ENCODE measurements at regions not wholly inside any gene's neighbourhood (a gene's known extent, or its start where the extent isn't known, plus 50 kb on each side); places are given as distances from the start of the nearest gene placed in this dataset.

DNA sequence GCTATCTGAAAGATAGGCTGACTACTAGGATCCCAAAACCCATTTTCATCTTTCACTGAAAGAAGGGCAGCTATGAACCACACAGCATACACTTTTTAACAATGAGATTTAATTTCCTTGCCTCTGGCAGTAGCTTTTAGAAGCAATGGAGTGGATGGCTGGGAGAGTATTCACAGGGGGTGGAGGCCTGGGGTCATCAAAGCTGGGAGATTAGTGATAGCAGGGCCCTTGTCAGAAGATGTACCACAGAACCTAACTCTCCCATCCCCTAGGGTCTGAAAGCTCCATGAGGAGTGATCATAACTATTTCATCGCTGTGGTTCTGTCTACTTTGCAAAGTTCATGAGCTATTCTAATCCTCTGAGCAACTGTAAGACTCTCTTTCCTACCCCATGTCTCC is 332.2 kb downstream of the PRELID2 start:
- FAIRE-seq = no peak
- H3K4me1 ChIP-seq (ENCODE audit: control insufficient read depth, extremely low read depth, insufficient read depth, low read length) = no peaks in the 10 kb centered on the region
- H3K9ac ChIP-seq (ENCODE audit: control insufficient read depth, extremely low read depth, insufficient read depth, low read length) = no peak overlapping the region
- no peak overlapping the region for H3K27ac ChIP-seq (ENCODE audit: control insufficient read depth, insufficient read depth, low read length)
- TF ChIP-seq, protein P1, sequence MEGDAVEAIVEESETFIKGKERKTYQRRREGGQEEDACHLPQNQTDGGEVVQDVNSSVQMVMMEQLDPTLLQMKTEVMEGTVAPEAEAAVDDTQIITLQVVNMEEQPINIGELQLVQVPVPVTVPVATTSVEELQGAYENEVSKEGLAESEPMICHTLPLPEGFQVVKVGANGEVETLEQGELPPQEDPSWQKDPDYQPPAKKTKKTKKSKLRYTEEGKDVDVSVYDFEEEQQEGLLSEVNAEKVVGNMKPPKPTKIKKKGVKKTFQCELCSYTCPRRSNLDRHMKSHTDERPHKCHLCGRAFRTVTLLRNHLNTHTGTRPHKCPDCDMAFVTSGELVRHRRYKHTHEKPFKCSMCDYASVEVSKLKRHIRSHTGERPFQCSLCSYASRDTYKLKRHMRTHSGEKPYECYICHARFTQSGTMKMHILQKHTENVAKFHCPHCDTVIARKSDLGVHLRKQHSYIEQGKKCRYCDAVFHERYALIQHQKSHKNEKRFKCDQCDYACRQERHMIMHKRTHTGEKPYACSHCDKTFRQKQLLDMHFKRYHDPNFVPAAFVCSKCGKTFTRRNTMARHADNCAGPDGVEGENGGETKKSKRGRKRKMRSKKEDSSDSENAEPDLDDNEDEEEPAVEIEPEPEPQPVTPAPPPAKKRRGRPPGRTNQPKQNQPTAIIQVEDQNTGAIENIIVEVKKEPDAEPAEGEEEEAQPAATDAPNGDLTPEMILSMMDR (optimal IDR thresholded peaks at IDR 0.05 in 1 of 3, IDR thresholded peaks at IDR 0.05 in 1 of 3, conservative IDR thresholded peaks at IDR 0.05 in 1 of 3; ENCODE audit: extremely low read depth in 1 of 3, insufficient read depth in 2 of 3, low read length in 3 of 3) = no peak
- no peak for TF ChIP-seq EZH2 (IDR thresholded peaks at IDR 0.05; ENCODE audit: low read length)
- H3K9me3 ChIP-seq (ENCODE audit: control insufficient read depth, low read depth, low read length) = no peaks in the 10 kb centered on the region
- H3K9me1 ChIP-seq (ENCODE audit: control insufficient read depth, extremely low read depth, insufficient read depth, low read length) = no peaks in the 10 kb centered on the region
- no peaks in the 10 kb centered on the region for H3K36me3 ChIP-seq (ENCODE audit: control insufficient read depth in 2 of 2, extremely low read depth in 1 of 2, insufficient read depth in 2 of 2, low read length in 2 of 2)
- no peaks in the 10 kb centered on the region for H4K20me1 ChIP-seq (ENCODE audit: control insufficient read depth, extremely low read depth, insufficient read depth, low read length)
- DNase-seq (ENCODE audit: low read depth, low spot score) = no peak
- H3K79me2 ChIP-seq (ENCODE audit: control insufficient read depth, insufficient read depth, low read length) = no peaks in the 10 kb centered on the region
- dilution Hi-C loops (cut with MboI; ENCODE audit: extremely low pct_ligation_motif_present, low sequenced_read_pairs) = no loop called here
- H3K4me3 ChIP-seq (ENCODE audit: control insufficient read depth in 2 of 3, extremely low read depth in 1 of 3, insufficient read depth in 2 of 3, low read depth in 1 of 3, low read length in 3 of 3) = no peak overlapping the region
- no peak overlapping the region for H2AFZ ChIP-seq (ENCODE audit: control insufficient read depth, low read length)
- H3K4me2 ChIP-seq (ENCODE audit: control insufficient read depth, extremely low read depth, insufficient read depth, low read depth, low read length) = no peak overlapping the region
- no peaks in the 10 kb centered on the region for H3K27me3 ChIP-seq (ENCODE audit: control insufficient read depth, extremely low read depth, insufficient read depth, low read length)

DNA sequence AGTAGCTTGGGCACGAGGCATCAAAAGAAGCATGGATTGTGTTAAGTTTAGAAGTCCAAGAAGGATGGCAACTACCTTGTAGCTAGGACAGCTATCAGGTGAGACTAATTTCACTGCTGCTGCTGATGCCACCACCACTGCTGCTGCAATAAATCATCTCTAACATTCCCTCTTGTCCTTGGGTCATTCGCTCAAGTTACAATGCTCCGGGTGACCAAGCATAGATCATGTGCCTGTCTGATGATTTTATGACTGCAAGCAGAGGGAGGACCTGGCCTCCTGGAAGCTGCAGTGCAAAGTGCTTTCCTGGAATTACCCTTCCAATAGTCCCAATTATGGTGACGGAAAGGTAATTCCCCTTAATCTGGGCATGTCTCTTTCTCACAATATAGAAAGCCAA is 334.4 kb downstream of the PRELID2 start:
- no peak overlapping the region for H3K4me2 ChIP-seq (ENCODE audit: control insufficient read depth, extremely low read depth, insufficient read depth, low read depth, low read length)
- H4K20me1 ChIP-seq (ENCODE audit: control insufficient read depth, extremely low read depth, insufficient read depth, low read length) = no peaks in the 10 kb centered on the region
- DNase-seq (ENCODE audit: low read depth, low spot score) (no peak), FAIRE-seq (no peak)
- H3K4me1 ChIP-seq (ENCODE audit: control insufficient read depth, extremely low read depth, insufficient read depth, low read length) = peaks cover 4% of the 10 kb centered on the region
- H3K4me3 ChIP-seq (ENCODE audit: control insufficient read depth in 2 of 3, extremely low read depth in 1 of 3, insufficient read depth in 2 of 3, low read depth in 1 of 3, low read length in 3 of 3) = no peak overlapping the region
- no peak overlapping the region for H3K27ac ChIP-seq (ENCODE audit: control insufficient read depth, insufficient read depth, low read length)
- H2AFZ ChIP-seq (ENCODE audit: control insufficient read depth, low read length) = no peak overlapping the region
- H3K79me2 ChIP-seq (ENCODE audit: control insufficient read depth, insufficient read depth, low read length) = no peaks in the 10 kb centered on the region
- dilution Hi-C loops (cut with MboI; ENCODE audit: extremely low pct_ligation_motif_present, low sequenced_read_pairs) = no loop called here
- no peaks in the 10 kb centered on the region for H3K9me1 ChIP-seq (ENCODE audit: control insufficient read depth, extremely low read depth, insufficient read depth, low read length)
- H3K36me3 ChIP-seq (ENCODE audit: control insufficient read depth in 2 of 2, extremely low read depth in 1 of 2, insufficient read depth in 2 of 2, low read length in 2 of 2) = no peaks in the 10 kb centered on the region
- no peak overlapping the region for H3K9ac ChIP-seq (ENCODE audit: control insufficient read depth, extremely low read depth, insufficient read depth, low read length)
- no peaks in the 10 kb centered on the region for H3K9me3 ChIP-seq (ENCODE audit: control insufficient read depth, low read depth, low read length)
- TF ChIP-seq, protein P1 (optimal IDR thresholded peaks at IDR 0.05 in 1 of 3, IDR thresholded peaks at IDR 0.05 in 1 of 3, conservative IDR thresholded peaks at IDR 0.05 in 1 of 3; ENCODE audit: extremely low read depth in 1 of 3, insufficient read depth in 2 of 3, low read length in 3 of 3) = no peak
- TF ChIP-seq EZH2 (IDR thresholded peaks at IDR 0.05; ENCODE audit: low read length) = no peak
- H3K27me3 ChIP-seq (ENCODE audit: control insufficient read depth, extremely low read depth, insufficient read depth, low read length) = no peaks in the 10 kb centered on the region

Data from keratinocyte (primary cell).